A549 (cell line): ENCODE measurements at regions not wholly inside any gene's neighbourhood (a gene's known extent, or its start where the extent isn't known, plus 50 kb on each side); places are given as distances from the start of the nearest gene placed in this dataset.
A peak's percentile ranks its signal among the peaks of the same experiment; 100 is the strongest.

Source experiments
- ATAC-seq, 2 experiments: fragments of 200-7000 bp in 1 of 2; fragments of >200 bp in 1 of 2; cut with Nextera tagmentation in 1 of 2; cut with Tn5 transposase in 1 of 2; 3 replicates each; pipeline versions ENCODE4 v1.8.0 to v1.9.1; 2018 to 2020; ENCODE audit warnings: mild to moderate bottlenecking in 1 of 2, moderate library complexity in 1 of 2
- CTCF ChIA-PET: fragments of 300-600 bp; sonication (Branson Sonifier 250); formaldehyde crosslinking; extraction: SDS; loops from one replicate; lab custom pipeline; 2021; ENCODE audit warnings: antibody characterized with exemption, inconsistent platforms; lab: Yijun Ruan, JAX
- POLR2A ChIA-PET: fragments of 350-600 bp; formaldehyde crosslinking; extraction: SDS; loops from one replicate; lab custom pipeline; 2021; ENCODE audit warnings: antibody characterized with exemption, inconsistent platforms; lab: Yijun Ruan, JAX
- DNase-seq, 2 experiments: peaks; one replicate each; pipeline versions ENCODE4 v3.0.0 to v3.0.0-alpha.2; 2011 to 2016; ENCODE audit warnings: low read depth in 1 of 2, low spot score in 1 of 2
- FAIRE-seq: peaks from 2 replicates; lab custom pipeline; 2011; peaks lifted over from hg19 to GRCh38; lab: Jason Lieb, UNC
- H3K27ac ChIP-seq, 2 experiments: fragments of >200 bp; sonication (Bioruptor Twin); formaldehyde crosslinking; 3 replicates each; pipeline ENCODE4 v1.5.1; 2016 to 2017
- H3K4me1 ChIP-seq: fragments of >200 bp; sonication (Bioruptor Twin); formaldehyde crosslinking; 3 replicates; pipeline ENCODE4 v1.6.1; 2016
- H3K4me2 ChIP-seq: fragments of >200 bp; sonication (Bioruptor Twin); formaldehyde crosslinking; 3 replicates; pipeline ENCODE4 v1.6.1; 2016
- H3K4me3 ChIP-seq: fragments of >200 bp; sonication (Bioruptor Twin); formaldehyde crosslinking; 3 replicates; pipeline ENCODE4 v1.5.1; 2016
- H3K9me3 ChIP-seq: fragments of >200 bp; sonication (Bioruptor Twin); formaldehyde crosslinking; 3 replicates; pipeline ENCODE4 v1.6.1; 2016
- ATOH8 ChIP-seq: fragments of 250-450 bp; sonication (Bioruptor Pico); IDR thresholded peaks from 2 replicates; pipeline ENCODE4 v1.5.0; 2020; ENCODE audit warnings: low read depth, mild to moderate bottlenecking, moderate library complexity
- BHLHE40 ChIP-seq: IDR thresholded peaks from 2 replicates; pipeline ENCODE4 v1.6.1; 2012; ENCODE audit warnings: low read depth, low read length, inconsistent platforms
- CBX2 ChIP-seq: fragments of 200-600 bp; sonication (generic); IDR thresholded peaks from 2 replicates; pipeline ENCODE4 v1.6.1; 2016; ENCODE audit warnings: low read depth, mild to moderate bottlenecking, borderline replicate concordance
- CHD4 ChIP-seq: fragments of 200-600 bp; sonication (generic); IDR thresholded peaks from 2 replicates; pipeline ENCODE4 v1.6.1; 2016; ENCODE audit warnings: antibody characterized with exemption, mild to moderate bottlenecking, borderline replicate concordance
- E2F6 ChIP-seq: IDR thresholded peaks from 2 replicates; pipeline ENCODE4 v1.6.1; 2012; ENCODE audit warnings: low read depth, borderline replicate concordance
- EHMT2 ChIP-seq: fragments of 200-600 bp; sonication (generic); IDR thresholded peaks from 2 replicates; pipeline ENCODE4 v1.6.1; 2016; ENCODE audit warnings: antibody characterized with exemption, low read depth, mild to moderate bottlenecking, moderate library complexity
- ELK1 ChIP-seq: fragments of 150-350 bp; IDR thresholded peaks from 2 replicates; pipeline ENCODE4 v1.6.1; 2014; ENCODE audit warnings: low read depth, mild to moderate bottlenecking, low read length
- ESRRA ChIP-seq: fragments of 150-350 bp; IDR thresholded peaks from 2 replicates; pipeline ENCODE4 v1.6.1; 2014; ENCODE audit warnings: mild to moderate bottlenecking, low read length, borderline replicate concordance
- HDAC2 ChIP-seq: fragments of 200-600 bp; sonication (generic); IDR thresholded peaks from 2 replicates; pipeline ENCODE4 v1.6.1; 2016
- HES2 ChIP-seq: fragments of >200 bp; sonication (Bioruptor Twin); formaldehyde crosslinking; IDR thresholded peaks from 2 replicates; pipeline ENCODE4 v1.6.1; 2016
- HOXB5 ChIP-seq: fragments of 250-450 bp; sonication (Bioruptor Pico); IDR thresholded peaks from 2 replicates; pipeline ENCODE4 v1.5.0; 2020; ENCODE audit warnings: mild to moderate bottlenecking, moderate library complexity
- JUN ChIP-seq, 2 experiments: fragments of >200 bp; sonication (Bioruptor Twin); formaldehyde crosslinking; IDR thresholded peaks; 2 replicates in 1 of 2; 3 replicates in 1 of 2; pipeline ENCODE4 v1.6.1; 2016 to 2017
- KDM1A ChIP-seq: fragments of 200-600 bp; sonication (generic); IDR thresholded peaks from 2 replicates; pipeline ENCODE4 v1.6.1; 2016; ENCODE audit warnings: low read depth, mild to moderate bottlenecking
- KDM5A ChIP-seq: fragments of 200-600 bp; sonication (generic); IDR thresholded peaks from 2 replicates; pipeline ENCODE4 v1.6.1; 2016; ENCODE audit warnings: antibody characterized with exemption, mild to moderate bottlenecking
- MAX ChIP-seq: IDR thresholded peaks from 2 replicates; pipeline ENCODE4 v1.6.1; 2012
- MYC ChIP-seq: IDR thresholded peaks from 2 replicates; pipeline ENCODE4 v1.6.1; 2012; ENCODE audit warnings: mild to moderate bottlenecking, inconsistent platforms, low read length, improper control_type of control experiment, borderline replicate concordance
- NFE2L2 ChIP-seq: fragments of 150-350 bp; conservative IDR thresholded peaks from 2 replicates; pipeline ENCODE4 v1.6.1; 2014; ENCODE audit warnings: low read length
- NPAS2 ChIP-seq: fragments of 250-450 bp; sonication (Bioruptor Pico); IDR thresholded peaks from 2 replicates; pipeline ENCODE4 v1.8.0; 2022; ENCODE audit warnings: mild to moderate bottlenecking, moderate library complexity, borderline replicate concordance
- NR3C1 ChIP-seq: fragments of >200 bp; sonication (Bioruptor Twin); formaldehyde crosslinking; IDR thresholded peaks from 3 replicates; pipeline ENCODE4 v1.6.1; 2017
- PHF8 ChIP-seq: fragments of 200-600 bp; sonication (generic); IDR thresholded peaks from 2 replicates; pipeline ENCODE4 v1.6.1; 2016; ENCODE audit warnings: low read depth, mild to moderate bottlenecking, antibody characterized with exemption, moderate library complexity, borderline replicate concordance
- RARB ChIP-seq: fragments of 250-450 bp; sonication (Bioruptor Pico); IDR thresholded peaks from 2 replicates; pipeline ENCODE4 v1.8.0; 2021; ENCODE audit warnings: mild to moderate bottlenecking, moderate library complexity
- SMC3 ChIP-seq: fragments of >200 bp; sonication (Bioruptor Twin); formaldehyde crosslinking; IDR thresholded peaks from 3 replicates; pipeline ENCODE4 v1.6.1; 2018; ENCODE audit warnings: inconsistent platforms
- TFCP2L1 ChIP-seq: fragments of 250-450 bp; sonication (Bioruptor Pico); IDR thresholded peaks from 2 replicates; pipeline ENCODE4 v1.5.0; 2021; ENCODE audit warnings: mild to moderate bottlenecking
- TP53 ChIP-seq: fragments of 250-450 bp; sonication (Bioruptor Pico); IDR thresholded peaks from 2 replicates; pipeline ENCODE4 v1.5.0; 2021; ENCODE audit warnings: mild to moderate bottlenecking, moderate library complexity
- USF2 ChIP-seq: fragments of 450-650 bp; IDR thresholded peaks from 2 replicates; pipeline ENCODE4 v1.6.1; 2014; ENCODE audit warnings: antibody characterized with exemption
- WGBS: methylation state at CpG from one replicate; pipeline ENCODE4 v1.1.6; 2017; ENCODE audit errors: missing lambda C conversion rate; 5-methylcytosine and 5-hydroxymethylcytosine counted together

GRCh38 chr5:52727020-52727419, 60.7 kb upstream of the ITGA1 start:
- DNase-seq (no peak), FAIRE-seq (no peak), ATAC-seq (no peak)
- Histone ChIP-seq H3K4me2 (no peak overlapping the region), H3K27ac (no peak overlapping the region), H3K4me1 (no peaks in the 10 kb centered on the region), H3K9me3 (no peaks in the 10 kb centered on the region), H3K4me3 (no peak overlapping the region)
- POLR2A ChIA-PET, result no interaction called here
- TF ChIP-seq CBX2 (no peak), ESRRA (no peak), MAX (no peak), EHMT2 (no peak), E2F6 (no peak), NPAS2 (no peak), CHD4 (no peak), KDM1A (no peak), JUN (IDR thresholded peaks at IDR 0.05) (no peak), PHF8 (no peak), ELK1 (no peak), HES2 (no peak), SMC3 (no peak), KDM5A (no peak), USF2 (no peak), TP53 (CRISPR knock-in tag) (no peak), RARB (CRISPR knock-in tag) (no peak)
- CTCF ChIA-PET, result interaction anchor here (0.6 kb wide), 1 partner anchor 11 kb away, joined by 3 read pairs; no protein-coding TSS in a partner anchor

GRCh38 chr5:52727576-52727975, 60.1 kb upstream of the ITGA1 start:
- Histone ChIP-seq H3K27ac (no peak overlapping the region), H3K4me2 (peak overlapping the region; percentile 27; the same call in 1 of the 3 replicates), H3K4me1 (no peaks in the 10 kb centered on the region), H3K4me3 (no peak overlapping the region), H3K9me3 (no peaks in the 10 kb centered on the region)
- ChIA-PET POLR2A (no interaction called here), CTCF (interaction anchor here (0.6 kb wide), 1 partner anchor 11 kb away, joined by 3 read pairs; no protein-coding TSS in a partner anchor)
- WGBS, result 11% methylated on average over 6 of the region's 6 CpGs
- FAIRE-seq, result no peak
- peak in 1 of 2 experiments; percentile 30; a peak in 1 of 6 replicates for ATAC-seq
- no peak for DNase-seq
- TF ChIP-seq MYC (no peak), HDAC2 (no peak), RARB (CRISPR knock-in tag) (no peak), TFCP2L1 (no peak), BHLHE40 (no peak), NR3C1 (no peak), NFE2L2 (no peak), ATOH8 (CRISPR knock-in tag) (no peak), HOXB5 (CRISPR knock-in tag) (no peak)
